ENCODE measurements at regions not wholly inside any gene's neighbourhood (a gene's known extent, or its start where the extent isn't known, plus 50 kb on each side); places are given as distances from the start of the nearest gene placed in this dataset.

- no peak overlapping the region for H3K4me3 Mint-ChIP-seq
- ATAC-seq (replicated peaks; ENCODE audit: extremely low read depth, poor library complexity, severe bottlenecking) (no peak), DNase-seq (ENCODE audit: low spot score in 2 of 2) (no peak)
These were observed 1132.7 kb downstream of the KCNT2 start for GRCh38 chr1:195475568-195475967.

GRCh38 chr1:195472291-195472690 is 1135.9 kb downstream of the KCNT2 start:
- Mint-ChIP-seq H3K27me3 (no peaks in the 10 kb centered on the region), H3K27ac (ENCODE audit: low read depth) (no peak overlapping the region), H3K4me1 (no peaks in the 10 kb centered on the region), H3K9me3 (peaks cover 11% of the 10 kb centered on the region), H3K4me3 (no peak overlapping the region), H3K36me3 (ENCODE audit: insufficient read depth) (no peaks in the 10 kb centered on the region)
- ATAC-seq (replicated peaks; ENCODE audit: extremely low read depth, poor library complexity, severe bottlenecking) (no peak), DNase-seq (ENCODE audit: low spot score in 2 of 2) (no peak)

More at GRCh38 chr1:195475568-195475967, 1132.7 kb downstream of the KCNT2 start:
- H3K36me3 Mint-ChIP-seq (ENCODE audit: insufficient read depth): no peaks in the 10 kb centered on the region
- no peak overlapping the region for H3K27ac Mint-ChIP-seq (ENCODE audit: low read depth)
- no peaks in the 10 kb centered on the region for H3K27me3 Mint-ChIP-seq
- H3K9me3 Mint-ChIP-seq: peaks cover 11% of the 10 kb centered on the region
- no peaks in the 10 kb centered on the region for H3K4me1 Mint-ChIP-seq

- ATAC-seq (replicated peaks; ENCODE audit: extremely low read depth, poor library complexity, severe bottlenecking) (no peak), DNase-seq (ENCODE audit: low spot score in 2 of 2) (no peak)
- Mint-ChIP-seq H3K4me1 (no peaks in the 10 kb centered on the region), H3K4me3 (no peak overlapping the region), H3K9me3 (peaks cover 5% of the 10 kb centered on the region), H3K27ac (ENCODE audit: low read depth) (no peak overlapping the region), H3K36me3 (ENCODE audit: insufficient read depth) (no peaks in the 10 kb centered on the region), H3K27me3 (no peaks in the 10 kb centered on the region)
These were observed 1141.6 kb downstream of the KCNT2 start for GRCh38 chr1:195466639-195467038.

- no peak for DNase-seq (ENCODE audit: low spot score in 2 of 2)
- H3K27me3 Mint-ChIP-seq: no peaks in the 10 kb centered on the region
- no peak overlapping the region for H3K4me3 Mint-ChIP-seq
- no peak overlapping the region for H3K27ac Mint-ChIP-seq (ENCODE audit: low read depth)
- no peaks in the 10 kb centered on the region for H3K4me1 Mint-ChIP-seq
- no peak for ATAC-seq (replicated peaks; ENCODE audit: extremely low read depth, poor library complexity, severe bottlenecking)
- peaks cover 5% of the 10 kb centered on the region for H3K9me3 Mint-ChIP-seq
- no peaks in the 10 kb centered on the region for H3K36me3 Mint-ChIP-seq (ENCODE audit: insufficient read depth)
These were observed 1145.6 kb downstream of the KCNT2 start for GRCh38 chr1:195462646-195463045.

GRCh38 chr1:195462152-195462551 is 1146.1 kb downstream of the KCNT2 start:
- no peak overlapping the region for H3K4me3 Mint-ChIP-seq
- ATAC-seq (replicated peaks; ENCODE audit: extremely low read depth, poor library complexity, severe bottlenecking): no peak
- H3K36me3 Mint-ChIP-seq (ENCODE audit: insufficient read depth): no peaks in the 10 kb centered on the region
- no peaks in the 10 kb centered on the region for H3K4me1 Mint-ChIP-seq
- no peaks in the 10 kb centered on the region for H3K27me3 Mint-ChIP-seq
- DNase-seq (ENCODE audit: low spot score in 2 of 2): no peak
- H3K27ac Mint-ChIP-seq (ENCODE audit: low read depth): no peak overlapping the region
- peaks cover 5% of the 10 kb centered on the region for H3K9me3 Mint-ChIP-seq

DNA sequence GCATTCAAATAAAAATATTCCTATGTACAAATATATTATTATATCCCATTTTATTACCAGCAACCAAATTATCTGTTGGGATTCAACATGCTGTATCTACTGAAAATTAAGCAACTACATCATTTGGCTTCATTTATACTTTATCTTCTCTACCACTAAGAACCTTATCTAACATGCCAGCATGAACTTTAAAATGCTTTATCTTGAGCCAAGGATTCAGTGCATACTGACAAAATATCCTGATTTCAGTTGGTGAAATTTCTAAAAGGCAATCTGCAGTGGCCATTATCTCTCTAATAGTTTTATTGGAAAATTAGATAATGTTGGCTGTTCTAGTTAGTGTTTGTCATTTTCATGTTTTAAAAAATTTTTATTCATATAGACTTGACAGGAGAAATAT is 1149.9 kb downstream of the KCNT2 start:
- DNase-seq (ENCODE audit: low spot score in 2 of 2): no peak
- Mint-ChIP-seq H3K9me3 (peaks cover 5% of the 10 kb centered on the region), H3K4me1 (no peaks in the 10 kb centered on the region), H3K36me3 (ENCODE audit: insufficient read depth) (no peaks in the 10 kb centered on the region), H3K27ac (ENCODE audit: low read depth) (no peak overlapping the region), H3K27me3 (no peaks in the 10 kb centered on the region), H3K4me3 (no peak overlapping the region)
- ATAC-seq (replicated peaks; ENCODE audit: extremely low read depth, poor library complexity, severe bottlenecking): no peak

GRCh38 chr1:195450794-195451193 is 1157.4 kb downstream of the KCNT2 start:
- H3K27me3 Mint-ChIP-seq: no peaks in the 10 kb centered on the region
- no peaks in the 10 kb centered on the region for H3K36me3 Mint-ChIP-seq (ENCODE audit: insufficient read depth)
- ATAC-seq (replicated peaks; ENCODE audit: extremely low read depth, poor library complexity, severe bottlenecking) (no peak), DNase-seq (ENCODE audit: low spot score in 2 of 2) (no peak)
- H3K9me3 Mint-ChIP-seq: peaks cover 16% of the 10 kb centered on the region
- no peaks in the 10 kb centered on the region for H3K4me1 Mint-ChIP-seq
- no peak overlapping the region for H3K27ac Mint-ChIP-seq (ENCODE audit: low read depth)
- H3K4me3 Mint-ChIP-seq: no peak overlapping the region

- no peak for ATAC-seq (replicated peaks; ENCODE audit: extremely low read depth, poor library complexity, severe bottlenecking)
- Mint-ChIP-seq H3K27me3 (no peaks in the 10 kb centered on the region), H3K4me1 (no peaks in the 10 kb centered on the region), H3K9me3 (peaks cover 3% of the 10 kb centered on the region), H3K27ac (ENCODE audit: low read depth) (no peak overlapping the region), H3K36me3 (ENCODE audit: insufficient read depth) (no peaks in the 10 kb centered on the region), H3K4me3 (no peak overlapping the region)
- no peak for DNase-seq (ENCODE audit: low spot score in 2 of 2)
These were observed 1168.6 kb downstream of the KCNT2 start for GRCh38 chr1:195439661-195440060.

GRCh38 chr1:195434566-195435203 is 1173.6 kb downstream of the KCNT2 start:
- ATAC-seq (replicated peaks; ENCODE audit: extremely low read depth, poor library complexity, severe bottlenecking): no peak
- Mint-ChIP-seq H3K27me3 (no peaks in the 10 kb centered on the region), H3K27ac (ENCODE audit: low read depth) (no peak overlapping the region), H3K9me3 (peaks cover 6% of the 10 kb centered on the region), H3K4me1 (no peaks in the 10 kb centered on the region), H3K36me3 (ENCODE audit: insufficient read depth) (no peaks in the 10 kb centered on the region), H3K4me3 (no peak overlapping the region)
- no peak for DNase-seq (ENCODE audit: low spot score in 2 of 2)

DNA sequence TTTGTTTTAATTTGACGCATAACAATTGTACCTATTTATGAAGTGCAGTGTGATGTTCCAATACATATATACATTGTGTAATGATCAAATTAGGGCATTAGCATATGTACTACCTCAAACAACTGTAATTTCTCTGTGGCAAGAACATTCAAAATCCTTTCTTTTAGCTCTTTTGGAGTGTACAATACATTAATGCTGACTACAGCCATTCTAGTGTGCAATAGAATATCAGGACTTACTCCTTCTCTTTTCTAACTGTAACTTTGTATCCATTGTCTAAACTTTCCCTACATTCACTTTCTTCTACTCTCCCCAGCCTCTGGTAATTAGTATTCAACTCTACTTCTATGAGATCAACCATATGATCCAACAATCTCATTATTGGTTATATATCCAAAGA is 1177.4 kb downstream of the KCNT2 start:
- peaks cover 11% of the 10 kb centered on the region for H3K9me3 Mint-ChIP-seq

DNA sequence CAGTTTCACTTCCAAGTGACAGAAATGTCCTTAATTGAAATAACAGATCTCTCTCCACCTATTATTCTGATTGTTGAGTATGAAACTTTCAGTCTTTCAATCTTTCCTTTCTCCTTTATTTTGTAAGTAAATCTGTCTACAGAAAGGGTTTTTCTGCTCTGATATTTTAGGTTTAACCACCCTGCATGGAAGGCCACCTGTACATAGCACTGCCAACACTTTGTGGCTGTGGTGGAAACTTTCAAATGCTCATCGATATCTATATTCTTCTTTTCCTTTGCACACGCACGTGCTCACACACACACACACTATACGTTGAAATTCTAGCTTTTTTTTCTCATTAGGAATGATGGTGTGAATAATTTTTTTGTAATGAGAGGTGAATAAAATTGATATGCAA is 1179.3 kb downstream of the KCNT2 start:
- H3K27ac Mint-ChIP-seq (ENCODE audit: low read depth): no peak overlapping the region
- no peaks in the 10 kb centered on the region for H3K36me3 Mint-ChIP-seq (ENCODE audit: insufficient read depth)
- no peak overlapping the region for H3K4me3 Mint-ChIP-seq
- H3K4me1 Mint-ChIP-seq: no peaks in the 10 kb centered on the region
- DNase-seq (ENCODE audit: low spot score in 2 of 2) (no peak), ATAC-seq (replicated peaks; ENCODE audit: extremely low read depth, poor library complexity, severe bottlenecking) (no peak)
- H3K27me3 Mint-ChIP-seq: no peaks in the 10 kb centered on the region
- peaks cover 11% of the 10 kb centered on the region for H3K9me3 Mint-ChIP-seq

More for the DNA sequence above, 1177.4 kb downstream of the KCNT2 start:
- ATAC-seq (replicated peaks; ENCODE audit: extremely low read depth, poor library complexity, severe bottlenecking): no peak
- Mint-ChIP-seq H3K36me3 (ENCODE audit: insufficient read depth) (no peaks in the 10 kb centered on the region), H3K4me3 (no peak overlapping the region), H3K27me3 (no peaks in the 10 kb centered on the region), H3K27ac (ENCODE audit: low read depth) (no peak overlapping the region), H3K4me1 (no peaks in the 10 kb centered on the region)
- no peak for DNase-seq (ENCODE audit: low spot score in 2 of 2)

- no peak overlapping the region for H3K4me3 Mint-ChIP-seq
- peaks cover 16% of the 10 kb centered on the region for H3K9me3 Mint-ChIP-seq
- no peak for ATAC-seq (replicated peaks; ENCODE audit: extremely low read depth, poor library complexity, severe bottlenecking)
- H3K4me1 Mint-ChIP-seq: no peaks in the 10 kb centered on the region
- H3K36me3 Mint-ChIP-seq (ENCODE audit: insufficient read depth): no peaks in the 10 kb centered on the region
- no peaks in the 10 kb centered on the region for H3K27me3 Mint-ChIP-seq
- no peak for DNase-seq (ENCODE audit: low spot score in 2 of 2)
- no peak overlapping the region for H3K27ac Mint-ChIP-seq (ENCODE audit: low read depth)
These were observed 1192.7 kb downstream of the KCNT2 start for GRCh38 chr1:195415584-195415983.

- H3K27me3 Mint-ChIP-seq: no peaks in the 10 kb centered on the region
- H3K27ac Mint-ChIP-seq (ENCODE audit: low read depth): no peak overlapping the region
- DNase-seq (ENCODE audit: low spot score in 2 of 2) (no peak), ATAC-seq (replicated peaks; ENCODE audit: extremely low read depth, poor library complexity, severe bottlenecking) (no peak)
- H3K4me1 Mint-ChIP-seq: no peaks in the 10 kb centered on the region
- H3K36me3 Mint-ChIP-seq (ENCODE audit: insufficient read depth): no peaks in the 10 kb centered on the region
- no peak overlapping the region for H3K4me3 Mint-ChIP-seq
- H3K9me3 Mint-ChIP-seq: peaks cover 29% of the 10 kb centered on the region
These were observed 1213.7 kb downstream of the KCNT2 start for GRCh38 chr1:195394567-195394966.
